Loucy (cell line): ENCODE measurements at regions not wholly inside any gene's neighbourhood (a gene's known extent, or its start where the extent isn't known, plus 50 kb on each side); places are given as distances from the start of the nearest gene placed in this dataset.

ENCODE experiments used
- CTCF ChIP-seq: fragments of 200-600 bp; sonication (generic); conservative IDR thresholded peaks from 2 replicates; pipeline ENCODE4 v1.5.1; 2014; ENCODE audit warnings: mild to moderate bottlenecking, antibody characterized with exemption, low read length
- EZH2phosphoT487 ChIP-seq: fragments of 200-600 bp; IDR thresholded peaks from 2 replicates; pipeline ENCODE4 v1.6.1; 2018; ENCODE audit warnings: antibody characterized with exemption, mild to moderate bottlenecking, moderate library complexity, borderline replicate concordance

GRCh38 chr16:54867302-54867832 lies 63.3 kb upstream of the IRX5 start:
- TF ChIP-seq EZH2phosphoT487 (no peak), CTCF (no peak)
